ENCODE measurements at regions not wholly inside any gene's neighbourhood (a gene's known extent, or its start where the extent isn't known, plus 50 kb on each side); places are given as distances from the start of the nearest gene placed in this dataset.

GRCh38 chr14:87264272-87264785 is 728.7 kb downstream of the GALC start:
- ATAC-seq (ENCODE audit: insufficient read depth, low FRiP score) (no peak), DNase-seq (no peak)
- Histone ChIP-seq H3K4me3 (no peak overlapping the region), H3K36me3 (ENCODE audit: control insufficient read depth in 4 of 4, insufficient read depth in 4 of 4, low read length in 4 of 4) (no peaks in the 10 kb centered on the region), H3K27me3 (ENCODE audit: control insufficient read depth in 3 of 3, insufficient read depth in 3 of 3, low read length in 2 of 3) (no peaks in the 10 kb centered on the region), H3K27ac (ENCODE audit: low read depth in 1 of 2, low read length in 1 of 2) (no peak overlapping the region), H3K9ac (ENCODE audit: insufficient read depth in 1 of 2, low read length in 2 of 2) (no peak overlapping the region), H3K9me3 (ENCODE audit: control insufficient read depth in 4 of 4, insufficient read depth in 3 of 4, low read length in 3 of 4) (no peaks in the 10 kb centered on the region), H3K4me1 (ENCODE audit: control insufficient read depth in 5 of 5, insufficient read depth in 5 of 5, low read length in 5 of 5) (no peaks in the 10 kb centered on the region)
- 67 to 68% methylated on average over 2 of the region's 2 CpGs for WGBS, 2 donors
- TF ChIP-seq CTCF (IDR thresholded peaks at IDR 0.05; ENCODE audit: control extremely low read depth, extremely low read depth): no peak

GRCh38 chr14:87261621-87262020 is 731.4 kb downstream of the GALC start:
- no peak for ATAC-seq (ENCODE audit: insufficient read depth, low FRiP score)
- Histone ChIP-seq H3K36me3 (ENCODE audit: control insufficient read depth in 4 of 4, insufficient read depth in 4 of 4, low read length in 4 of 4) (no peaks in the 10 kb centered on the region), H3K4me3 (no peak overlapping the region), H3K9me3 (ENCODE audit: control insufficient read depth in 4 of 4, insufficient read depth in 3 of 4, low read length in 3 of 4) (peaks cover 0 to 3% (median 0%) of the 10 kb centered on the region in 4 donors), H3K27me3 (ENCODE audit: control insufficient read depth in 3 of 3, insufficient read depth in 3 of 3, low read length in 2 of 3) (no peaks in the 10 kb centered on the region), H3K9ac (ENCODE audit: insufficient read depth in 1 of 2, low read length in 2 of 2) (no peak overlapping the region), H3K27ac (ENCODE audit: low read depth in 1 of 2, low read length in 1 of 2) (no peak overlapping the region), H3K4me1 (ENCODE audit: control insufficient read depth in 5 of 5, insufficient read depth in 5 of 5, low read length in 5 of 5) (no peaks in the 10 kb centered on the region)
- TF ChIP-seq CTCF (IDR thresholded peaks at IDR 0.05; ENCODE audit: control extremely low read depth, extremely low read depth): no peak
- WGBS, 2 donors: 85 to 93% methylated on average over 2 of the region's 2 CpGs
- no peak for DNase-seq

- Histone ChIP-seq H3K4me1 (ENCODE audit: control insufficient read depth in 5 of 5, insufficient read depth in 5 of 5, low read length in 5 of 5) (no peaks in the 10 kb centered on the region), H3K4me3 (no peak overlapping the region), H3K9me3 (ENCODE audit: control insufficient read depth in 4 of 4, insufficient read depth in 3 of 4, low read length in 3 of 4) (peaks cover 0 to 3% (median 0%) of the 10 kb centered on the region in 4 donors), H3K36me3 (ENCODE audit: control insufficient read depth in 4 of 4, insufficient read depth in 4 of 4, low read length in 4 of 4) (no peaks in the 10 kb centered on the region), H3K9ac (ENCODE audit: insufficient read depth in 1 of 2, low read length in 2 of 2) (no peak overlapping the region), H3K27me3 (ENCODE audit: control insufficient read depth in 3 of 3, insufficient read depth in 3 of 3, low read length in 2 of 3) (no peaks in the 10 kb centered on the region), H3K27ac (ENCODE audit: low read depth in 1 of 2, low read length in 1 of 2) (no peak overlapping the region)
- ATAC-seq (ENCODE audit: insufficient read depth, low FRiP score): no peak
- no peak for DNase-seq
- WGBS, 2 donors: 50 to 68% methylated on average over 3 of the region's 3 CpGs
- TF ChIP-seq CTCF (IDR thresholded peaks at IDR 0.05; ENCODE audit: control extremely low read depth, extremely low read depth): no peak
Observed at GRCh38 chr14:87260460-87260859, 732.5 kb downstream of the GALC start.

GRCh38 chr14:87257421-87257820 is 735.6 kb downstream of the GALC start:
- Histone ChIP-seq H3K27me3 (ENCODE audit: control insufficient read depth in 3 of 3, insufficient read depth in 3 of 3, low read length in 2 of 3) (no peaks in the 10 kb centered on the region), H3K27ac (ENCODE audit: low read depth in 1 of 2, low read length in 1 of 2) (no peak overlapping the region), H3K9me3 (ENCODE audit: control insufficient read depth in 4 of 4, insufficient read depth in 3 of 4, low read length in 3 of 4) (peaks cover 0 to 3% (median 0%) of the 10 kb centered on the region in 4 donors), H3K36me3 (ENCODE audit: control insufficient read depth in 4 of 4, insufficient read depth in 4 of 4, low read length in 4 of 4) (no peaks in the 10 kb centered on the region), H3K9ac (ENCODE audit: insufficient read depth in 1 of 2, low read length in 2 of 2) (no peak overlapping the region), H3K4me3 (no peak overlapping the region), H3K4me1 (ENCODE audit: control insufficient read depth in 5 of 5, insufficient read depth in 5 of 5, low read length in 5 of 5) (no peaks in the 10 kb centered on the region)
- WGBS, 2 donors: 69 to 71% methylated on average over 1 of the region's 1 CpG
- no peak for ATAC-seq (ENCODE audit: insufficient read depth, low FRiP score)
- no peak for TF ChIP-seq CTCF (IDR thresholded peaks at IDR 0.05; ENCODE audit: control extremely low read depth, extremely low read depth)
- DNase-seq: no peak
